ENCODE measurements at regions not wholly inside any gene's neighbourhood (a gene's known extent, or its start where the extent isn't known, plus 50 kb on each side); places are given as distances from the start of the nearest gene placed in this dataset.

DNA sequence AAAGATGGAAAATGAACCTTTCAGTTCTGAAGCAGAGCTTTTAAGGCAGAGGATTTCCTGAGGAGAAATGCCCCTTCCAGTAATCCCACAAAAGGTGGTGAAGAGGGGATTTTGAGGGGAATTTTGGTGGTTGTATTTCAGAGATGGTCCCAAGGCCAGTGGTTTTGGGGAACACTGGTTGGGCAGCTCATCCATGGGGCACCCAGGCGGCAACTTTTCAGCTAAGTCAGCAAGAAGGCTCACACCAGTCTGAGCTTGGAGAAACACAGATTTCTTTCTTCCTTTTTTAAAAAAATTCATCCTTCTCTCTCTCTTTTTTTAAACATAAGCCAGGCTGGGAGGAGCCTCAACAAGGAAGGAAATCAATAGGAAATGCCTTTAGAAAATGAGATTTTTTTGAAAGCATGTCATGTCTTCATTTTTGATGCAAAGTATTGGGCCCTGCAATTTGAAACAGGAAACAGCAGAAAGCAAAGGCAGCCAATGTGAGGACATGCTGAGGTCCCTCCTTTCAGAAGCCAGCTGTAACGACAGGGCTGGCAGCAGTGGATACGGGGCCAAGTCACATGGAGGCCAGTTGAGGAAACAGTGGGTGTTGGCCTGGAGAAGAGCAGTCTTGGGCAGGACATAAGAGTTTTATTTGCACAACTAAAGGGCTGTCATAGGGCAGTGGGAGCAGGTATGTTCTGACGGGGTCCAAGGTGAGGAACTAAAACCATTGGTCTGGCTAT is 155.3 kb upstream of the KLF4 start:
- TF ChIP-seq, protein P1, sequence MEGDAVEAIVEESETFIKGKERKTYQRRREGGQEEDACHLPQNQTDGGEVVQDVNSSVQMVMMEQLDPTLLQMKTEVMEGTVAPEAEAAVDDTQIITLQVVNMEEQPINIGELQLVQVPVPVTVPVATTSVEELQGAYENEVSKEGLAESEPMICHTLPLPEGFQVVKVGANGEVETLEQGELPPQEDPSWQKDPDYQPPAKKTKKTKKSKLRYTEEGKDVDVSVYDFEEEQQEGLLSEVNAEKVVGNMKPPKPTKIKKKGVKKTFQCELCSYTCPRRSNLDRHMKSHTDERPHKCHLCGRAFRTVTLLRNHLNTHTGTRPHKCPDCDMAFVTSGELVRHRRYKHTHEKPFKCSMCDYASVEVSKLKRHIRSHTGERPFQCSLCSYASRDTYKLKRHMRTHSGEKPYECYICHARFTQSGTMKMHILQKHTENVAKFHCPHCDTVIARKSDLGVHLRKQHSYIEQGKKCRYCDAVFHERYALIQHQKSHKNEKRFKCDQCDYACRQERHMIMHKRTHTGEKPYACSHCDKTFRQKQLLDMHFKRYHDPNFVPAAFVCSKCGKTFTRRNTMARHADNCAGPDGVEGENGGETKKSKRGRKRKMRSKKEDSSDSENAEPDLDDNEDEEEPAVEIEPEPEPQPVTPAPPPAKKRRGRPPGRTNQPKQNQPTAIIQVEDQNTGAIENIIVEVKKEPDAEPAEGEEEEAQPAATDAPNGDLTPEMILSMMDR (IDR thresholded peaks at IDR 0.05), result no peak
- no peak for TF ChIP-seq POLR2A (IDR thresholded peaks at IDR 0.05)
